K562 (cell line): ENCODE measurements at regions not wholly inside any gene's neighbourhood (a gene's known extent, or its start where the extent isn't known, plus 50 kb on each side); places are given as distances from the start of the nearest gene placed in this dataset.

Experiments
- ATAC-seq: fragments of 200-7000 bp; cut with Tn5 transposase; 3 replicates; pipeline ENCODE4 v1.9.1; 2020; ENCODE audit warnings: moderate library complexity
- BruUV-seq: library from RNA; stranded (reverse); fragments of 400-500 nt; replicated peaks from 2 replicates; lab custom pipeline; 2021; lab: Mats Ljungman, UMichigan
- CTCF ChIA-PET: fragments of 300-600 bp; formaldehyde crosslinking; extraction: SDS; loops from one replicate; lab custom pipeline; 2021; ENCODE audit warnings: low intra/inter-chr PET ratio; lab: Yijun Ruan, JAX
- POLR2A ChIA-PET: fragments of 300-600, 350-650 bp; sonication (Branson Sonifier 250); formaldehyde crosslinking; extraction: SDS; loops from one replicate; lab custom pipeline; 2021; ENCODE audit warnings: antibody characterized with exemption, inconsistent platforms; lab: Yijun Ruan, JAX
- DNase-seq, 4 experiments: peaks; one replicate each; pipeline versions ENCODE4 v3.0.0 to v3.0.0-alpha.2; 2011 to 2018; ENCODE audit warnings: low spot score in 3 of 4, mixed read lengths in 3 of 4; ENCODE audit errors: extremely low read depth in 1 of 4
- FAIRE-seq: peaks from 2 replicates; lab custom pipeline; 2011; peaks lifted over from hg19 to GRCh38; lab: Jason Lieb, UNC
- H2AFZ ChIP-seq: 2 replicates; pipeline ENCODE4 v1.6.0; 2011; ENCODE audit warnings: low read depth, low read length, control low read depth, inconsistent platforms
- H3K27ac ChIP-seq: fragments of 200-600 bp; 3 replicates; pipeline ENCODE4 v1.8.0; 2011; ENCODE audit warnings: low read depth, mild to moderate bottlenecking, control low read depth, inconsistent platforms, low read length, moderate library complexity, mixed read lengths; ENCODE audit errors: extremely low read depth
- H3K27me3 ChIP-seq, 2 experiments: fragments of 300-600 bp in 1 of 2; 2 replicates in 1 of 2; 3 replicates in 1 of 2; pipeline versions ENCODE4 v1.6.0 to v1.8.0; 2011; ENCODE audit warnings: inconsistent platforms in 2 of 2, low read length in 2 of 2, mild to moderate bottlenecking in 1 of 2, mixed read lengths in 1 of 2, moderate library complexity in 1 of 2; ENCODE audit not compliant: control insufficient read depth in 2 of 2, insufficient read depth in 2 of 2
- H3K36me3 ChIP-seq: fragments of 300-600 bp; 3 replicates; pipeline ENCODE4 v1.8.0; 2011; ENCODE audit warnings: mild to moderate bottlenecking, low read length, inconsistent platforms; ENCODE audit not compliant: control insufficient read depth, insufficient read depth
- H3K4me1 ChIP-seq, 2 experiments: fragments of 200-600 bp in 1 of 2; replicated peaks in 1 of 2; 2 replicates in 1 of 2; 3 replicates in 1 of 2; pipeline versions ENCODE4 v1.5.1 to v1.8.0; 2011; ENCODE audit warnings: inconsistent platforms in 2 of 2, low read length in 2 of 2, mild to moderate bottlenecking in 1 of 2, mixed read lengths in 1 of 2, moderate library complexity in 1 of 2; ENCODE audit not compliant: control insufficient read depth in 2 of 2, insufficient read depth in 2 of 2
- H3K4me2 ChIP-seq: 2 replicates; pipeline ENCODE4 v1.6.1; 2011; ENCODE audit warnings: low read length, control low read depth, inconsistent platforms, mixed read lengths; ENCODE audit not compliant: insufficient read depth
- H3K4me3 ChIP-seq: fragments of 200-600 bp; sonication (generic), shearing (Covaris generic); 2 replicates; pipeline ENCODE4 v1.5.1; 2016; ENCODE audit warnings: control low read depth, inconsistent platforms
- H3K79me2 ChIP-seq: fragments of 200-600 bp; 3 replicates; pipeline ENCODE4 v1.8.0; 2011; ENCODE audit warnings: low read length, inconsistent platforms; ENCODE audit not compliant: control insufficient read depth, insufficient read depth
- H3K9ac ChIP-seq, 2 experiments: 2 replicates each; pipeline versions ENCODE4 v1.6.0 to v1.6.1; 2011; ENCODE audit warnings: low read depth in 2 of 2, low read length in 2 of 2, control low read depth in 1 of 2, inconsistent platforms in 1 of 2, mild to moderate bottlenecking in 1 of 2, mixed read lengths in 1 of 2; ENCODE audit not compliant: insufficient read depth in 1 of 2
- H3K9me1 ChIP-seq: one replicate; pipeline ENCODE4 v1.6.0; 2011; ENCODE audit warnings: inconsistent platforms, mild to moderate bottlenecking, low read length, moderate library complexity; ENCODE audit not compliant: control insufficient read depth, insufficient read depth
- H3K9me3 ChIP-seq: replicated peaks from 2 replicates; pipeline ENCODE4 v1.5.1; 2011; ENCODE audit warnings: low read depth, low read length, inconsistent platforms; ENCODE audit not compliant: control insufficient read depth, insufficient read depth
- H4K20me1 ChIP-seq: replicated peaks from 2 replicates; pipeline ENCODE4 v1.6.1; 2011; ENCODE audit warnings: low read length, inconsistent platforms, mixed read lengths; ENCODE audit not compliant: control insufficient read depth, insufficient read depth
- CBFA2T3 ChIP-seq: fragments of 450-650 bp; IDR thresholded peaks from 2 replicates; pipeline ENCODE4 v1.6.1; 2017
- GATA2 ChIP-seq: sonication (generic); formaldehyde crosslinking; IDR thresholded peaks from 2 replicates; pipeline ENCODE4 v1.4.0; 2020; ENCODE audit warnings: mild to moderate bottlenecking, missing genetic modification reagents
- HMGXB4 ChIP-seq: sonication (generic); formaldehyde crosslinking; IDR thresholded peaks from 2 replicates; pipeline ENCODE4 v1.8.1; 2023; ENCODE audit warnings: mild to moderate bottlenecking, missing genetic modification reagents
- KAT8 ChIP-seq: fragments of 450-650 bp; IDR thresholded peaks from 2 replicates; pipeline ENCODE4 v1.6.1; 2016; ENCODE audit warnings: low read depth, mild to moderate bottlenecking
- POLR2H ChIP-seq: IDR thresholded peaks from 2 replicates; pipeline ENCODE4 v1.6.1; 2016; ENCODE audit warnings: missing genetic modification characterization, low read depth, mild to moderate bottlenecking, control low read depth, missing compliant biosample characterization, moderate library complexity
- POLR3A ChIP-seq: IDR thresholded peaks from 2 replicates; pipeline ENCODE4 v1.6.1; 2011; ENCODE audit warnings: borderline replicate concordance, mild to moderate bottlenecking, moderate library complexity; ENCODE audit not compliant: insufficient read length, insufficient read depth; ENCODE audit errors: extremely low read depth
- PYGO2 ChIP-seq: fragments of 450-650 bp; IDR thresholded peaks from 2 replicates; pipeline ENCODE4 v1.6.1; 2016; ENCODE audit warnings: mild to moderate bottlenecking, missing genetic modification characterization, moderate library complexity, missing compliant biosample characterization
- SFPQ ChIP-seq: fragments of 200-400 bp; formaldehyde crosslinking; IDR thresholded peaks from 2 replicates; pipeline ENCODE4 v1.6.1; 2017; ENCODE audit warnings: mild to moderate bottlenecking, low read depth, low read length, moderate library complexity
- ZNF445 ChIP-seq: fragments of 250-450 bp; sonication (Bioruptor Pico); IDR thresholded peaks from 2 replicates; pipeline ENCODE4 v1.4.0; 2020; ENCODE audit warnings: low read depth, mild to moderate bottlenecking, moderate library complexity
- ZNF766 ChIP-seq: fragments of 200-800 bp; sonication (Bioruptor generic); conservative IDR thresholded peaks from 2 replicates; pipeline ENCODE4 v1.6.1; 2016; ENCODE audit warnings: missing genetic modification characterization, missing compliant biosample characterization
- WGBS: fragments of 100-300 bp; shearing (Covaris generic); methylation state at CpG from one replicate; pipeline ENCODE4 v1.1.6; 2016; ENCODE audit warnings: low coverage, mixed read lengths; ENCODE audit not compliant: insufficient coverage; ENCODE audit errors: missing lambda C conversion rate; 5-methylcytosine and 5-hydroxymethylcytosine counted together
- in situ Hi-C: fragments of 300-500 bp; cut with MboI; formaldehyde crosslinking; loops from 4 replicates; pipeline ENCODE4 v1.15.0; 2018; ENCODE audit warnings: inconsistent platforms, mixed read lengths
- intact Hi-C: fragments of 100-400 bp; cut with micrococcal nuclease; formaldehyde crosslinking; loops from 2 replicates; pipeline ENCODE4 v1.14.2; 2022
- TF ChIP-seq, protein P1 (sequence below), 3 experiments: fragments of 200-800 bp in 1 of 3; sonication (Bioruptor generic) in 1 of 3; sonication (generic) in 1 of 3; formaldehyde crosslinking in 1 of 3; IDR thresholded peaks; 2 replicates each; pipeline versions ENCODE4 v1.6.1 to v1.8.0; 2016 to 2022; ENCODE audit warnings: mild to moderate bottlenecking in 2 of 3, missing compliant biosample characterization in 2 of 3, missing genetic modification characterization in 2 of 3, missing genetic modification reagents in 1 of 3
- TF ChIP-seq, protein P2 (sequence below): sonication (generic); formaldehyde crosslinking; IDR thresholded peaks from 2 replicates; pipeline ENCODE4 v1.8.0; 2022; ENCODE audit warnings: missing genetic modification reagents, mild to moderate bottlenecking, borderline replicate concordance
- TF ChIP-seq, protein P3 (sequence below): sonication (generic); formaldehyde crosslinking; IDR thresholded peaks from 2 replicates; pipeline ENCODE4 v1.8.0; 2023; ENCODE audit warnings: mild to moderate bottlenecking, missing genetic modification reagents
- TF ChIP-seq, protein P4 (sequence below): sonication (generic); formaldehyde crosslinking; IDR thresholded peaks from 2 replicates; pipeline ENCODE4 v1.8.0; 2022; ENCODE audit warnings: mild to moderate bottlenecking, missing genetic modification reagents

GRCh38 chr16:6331770-6332169 is 1000.9 kb upstream of the RBFOX1 start:
- in situ Hi-C loops = no loop called here
- 0% methylated on average over 3 of the region's 3 CpGs for WGBS
- FAIRE-seq = no peak
- CTCF ChIA-PET = interaction anchor here (0.5 kb wide), 1 partner anchor 1316 kb away, joined by 3 read pairs; no protein-coding TSS in a partner anchor
- no peak overlapping the region for H2AFZ ChIP-seq
- no peaks in the 10 kb centered on the region for H3K4me1 ChIP-seq
- intact Hi-C loops = no loop called here
- POLR2A ChIA-PET = no interaction called here
- no peak for DNase-seq
- H3K27me3 ChIP-seq = no peaks in the 10 kb centered on the region
- H3K9me3 ChIP-seq = no peaks in the 10 kb centered on the region
- H3K9me1 ChIP-seq = no peaks in the 10 kb centered on the region
- BruUV-seq = no TSS peak
- no peaks in the 10 kb centered on the region for H3K36me3 ChIP-seq
- no peak overlapping the region for H3K4me2 ChIP-seq
- H3K9ac ChIP-seq = no peak overlapping the region
- H3K79me2 ChIP-seq = no peaks in the 10 kb centered on the region
- no peak overlapping the region for H3K27ac ChIP-seq
- H3K4me3 ChIP-seq = no peak overlapping the region
- no peak for ATAC-seq
- H4K20me1 ChIP-seq = no peaks in the 10 kb centered on the region
- TF ChIP-seq, protein P1, sequence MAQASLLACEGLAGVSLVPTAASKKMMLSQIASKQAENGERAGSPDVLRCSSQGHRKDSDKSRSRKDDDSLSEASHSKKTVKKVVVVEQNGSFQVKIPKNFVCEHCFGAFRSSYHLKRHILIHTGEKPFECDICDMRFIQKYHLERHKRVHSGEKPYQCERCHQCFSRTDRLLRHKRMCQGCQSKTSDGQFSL (CRISPR knock-in tag; IDR thresholded peaks at IDR 0.05) = no peak
- TF ChIP-seq, protein P1 (tag; IDR thresholded peaks at IDR 0.05) = no peak
- TF ChIP-seq HMGXB4 (CRISPR knock-in tag) (no peak), ZNF445 (CRISPR knock-in tag) (no peak), POLR3A (no peak), KAT8 (no peak), POLR2H (tag) (no peak), SFPQ (no peak), ZNF766 (CRISPR knock-in tag) (no peak), CBFA2T3 (no peak), GATA2 (no peak), PYGO2 (tag) (no peak)
- TF ChIP-seq, protein P2, sequence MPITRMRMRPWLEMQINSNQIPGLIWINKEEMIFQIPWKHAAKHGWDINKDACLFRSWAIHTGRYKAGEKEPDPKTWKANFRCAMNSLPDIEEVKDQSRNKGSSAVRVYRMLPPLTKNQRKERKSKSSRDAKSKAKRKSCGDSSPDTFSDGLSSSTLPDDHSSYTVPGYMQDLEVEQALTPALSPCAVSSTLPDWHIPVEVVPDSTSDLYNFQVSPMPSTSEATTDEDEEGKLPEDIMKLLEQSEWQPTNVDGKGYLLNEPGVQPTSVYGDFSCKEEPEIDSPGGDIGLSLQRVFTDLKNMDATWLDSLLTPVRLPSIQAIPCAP (CRISPR knock-in tag) = no peak
- TF ChIP-seq, protein P3, sequence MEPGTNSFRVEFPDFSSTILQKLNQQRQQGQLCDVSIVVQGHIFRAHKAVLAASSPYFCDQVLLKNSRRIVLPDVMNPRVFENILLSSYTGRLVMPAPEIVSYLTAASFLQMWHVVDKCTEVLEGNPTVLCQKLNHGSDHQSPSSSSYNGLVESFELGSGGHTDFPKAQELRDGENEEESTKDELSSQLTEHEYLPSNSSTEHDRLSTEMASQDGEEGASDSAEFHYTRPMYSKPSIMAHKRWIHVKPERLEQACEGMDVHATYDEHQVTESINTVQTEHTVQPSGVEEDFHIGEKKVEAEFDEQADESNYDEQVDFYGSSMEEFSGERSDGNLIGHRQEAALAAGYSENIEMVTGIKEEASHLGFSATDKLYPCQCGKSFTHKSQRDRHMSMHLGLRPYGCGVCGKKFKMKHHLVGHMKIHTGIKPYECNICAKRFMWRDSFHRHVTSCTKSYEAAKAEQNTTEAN = no peak
- TF ChIP-seq, protein P4, sequence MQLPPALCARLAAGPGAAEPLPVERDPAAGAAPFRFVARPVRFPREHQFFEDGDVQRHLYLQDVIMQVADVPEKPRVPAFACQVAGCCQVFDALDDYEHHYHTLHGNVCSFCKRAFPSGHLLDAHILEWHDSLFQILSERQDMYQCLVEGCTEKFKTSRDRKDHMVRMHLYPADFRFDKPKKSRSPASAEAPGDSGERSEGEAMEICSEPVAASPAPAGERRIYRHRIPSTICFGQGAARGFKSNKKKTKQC (CRISPR knock-in tag) = no peak
